ENCODE measurements at regions not wholly inside any gene's neighbourhood (a gene's known extent, or its start where the extent isn't known, plus 50 kb on each side); places are given as distances from the start of the nearest gene placed in this dataset.

GRCh38 chr2:12870692-12871091 is 154.0 kb downstream of the TRIB2 start:
- TF ChIP-seq CTCF (conservative IDR thresholded peaks at IDR 0.05; ENCODE audit: low read length) (no peak), EZH2phosphoT487 (IDR thresholded peaks at IDR 0.05; ENCODE audit: borderline replicate concordance, low read depth, low read length) (no peak)
